HG02678 (cell line): ENCODE measurements at regions not wholly inside any gene's neighbourhood (a gene's known extent, or its start where the extent isn't known, plus 50 kb on each side); places are given as distances from the start of the nearest gene placed in this dataset.
"Not testable (repeated sequence)": the region's sequence is repeated elsewhere in the genome, so short reads cannot be mapped to it uniquely, and the experiment has no call there.

Experiments used
- ATAC-seq: cut with Tn5 transposase; IDR thresholded peaks from one replicate; pipeline ENCODE4 v1.9.1; 2021; ENCODE audit warnings: mild to moderate bottlenecking, moderate library complexity; ENCODE audit not compliant: unreplicated experiment

GRCh38 chr15:30830961-30831360 lies 72.8 kb upstream of the FAN1 start:
- ATAC-seq, result no peak

GRCh38 chr15:30833379-30833778 lies 70.3 kb upstream of the FAN1 start:
- not testable (repeated sequence) for ATAC-seq

GRCh38 chr15:30841639-30842038 lies 62.1 kb upstream of the FAN1 start:
- ATAC-seq, result not testable (repeated sequence)

- peak; percentile 97 for ATAC-seq
Observed at GRCh38 chr15:30842798-30843472, 60.8 kb upstream of the FAN1 start.

- not testable (repeated sequence) for ATAC-seq
Observed at GRCh38 chr15:30845536-30845935, 58.2 kb upstream of the FAN1 start.
